Ishikawa (cell line): ENCODE measurements at regions not wholly inside any gene's neighbourhood (a gene's known extent, or its start where the extent isn't known, plus 50 kb on each side); places are given as distances from the start of the nearest gene placed in this dataset.

Source experiments
- CEBPB ChIP-seq: IDR thresholded peaks from 2 replicates; pipeline ENCODE4 v1.6.1; 2012
- EP300 ChIP-seq: IDR thresholded peaks from 2 replicates; pipeline ENCODE4 v1.6.1; 2012; ENCODE audit warnings: borderline replicate concordance
- NFIC ChIP-seq: IDR thresholded peaks from 2 replicates; pipeline ENCODE4 v1.6.1; 2012
- RAD21 ChIP-seq: IDR thresholded peaks from 2 replicates; pipeline ENCODE4 v1.6.1; 2012; ENCODE audit warnings: low read depth
- REST ChIP-seq: IDR thresholded peaks from 2 replicates; pipeline ENCODE4 v1.6.1; 2012; ENCODE audit warnings: low read depth, mild to moderate bottlenecking
- TAF1 ChIP-seq: IDR thresholded peaks from 2 replicates; pipeline ENCODE4 v1.6.1; 2012; ENCODE audit warnings: low read depth, mild to moderate bottlenecking
- TEAD4 ChIP-seq: IDR thresholded peaks from 2 replicates; pipeline ENCODE4 v1.6.1; 2012
- YY1 ChIP-seq: IDR thresholded peaks from 2 replicates; pipeline ENCODE4 v1.6.1; 2012; ENCODE audit warnings: low read depth
- ZBTB7A ChIP-seq: IDR thresholded peaks from 2 replicates; pipeline ENCODE4 v1.6.1; 2012; ENCODE audit warnings: low read depth
- TF ChIP-seq, protein P1 (sequence below): IDR thresholded peaks from 2 replicates; pipeline ENCODE4 v1.6.1; 2012

DNA sequence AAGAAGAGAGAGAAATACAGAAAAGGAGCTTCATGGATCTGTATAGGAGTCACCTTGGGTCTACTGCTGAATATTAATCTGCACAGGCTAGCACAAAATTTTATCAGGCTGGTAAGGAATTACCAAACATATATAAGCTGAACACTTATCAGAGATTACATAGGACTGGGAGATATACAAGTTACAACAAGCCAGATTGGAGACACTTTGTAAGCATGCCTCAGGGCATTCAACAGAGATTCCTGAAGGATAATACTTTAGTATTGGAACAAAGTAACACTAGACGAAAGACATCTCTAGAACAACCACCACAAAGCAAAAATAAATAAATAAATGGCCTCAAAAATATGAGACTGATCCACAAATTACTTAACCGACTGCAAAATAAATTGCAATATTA lies 197.8 kb downstream of the ANXA1 start:
- TF ChIP-seq REST = no peak
- TF ChIP-seq RAD21 = no peak
- TF ChIP-seq TEAD4 = no peak
- no peak for TF ChIP-seq ZBTB7A
- no peak for TF ChIP-seq TAF1
- no peak for TF ChIP-seq NFIC
- no peak for TF ChIP-seq CEBPB
- TF ChIP-seq, protein P1, sequence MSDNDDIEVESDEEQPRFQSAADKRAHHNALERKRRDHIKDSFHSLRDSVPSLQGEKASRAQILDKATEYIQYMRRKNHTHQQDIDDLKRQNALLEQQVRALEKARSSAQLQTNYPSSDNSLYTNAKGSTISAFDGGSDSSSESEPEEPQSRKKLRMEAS = no peak
- no peak for TF ChIP-seq EP300
- TF ChIP-seq YY1 = no peak
